DMS114 treated with DMSO at 0.1 percent for 48 hours (cell line): ENCODE measurements at regions not wholly inside any gene's neighbourhood (a gene's known extent, or its start where the extent isn't known, plus 50 kb on each side); places are given as distances from the start of the nearest gene placed in this dataset.

Experiments used
- DNase-seq: peaks from one replicate; lab custom pipeline; 2025; ENCODE audit not compliant: unreplicated experiment; lab: John Stamatoyannopoulos, UW

GRCh38 chr1:191953526-191953925 lies 204.7 kb upstream of the RGS18 start:
- no peak for DNase-seq

GRCh38 chr1:191959856-191960255 lies 198.4 kb upstream of the RGS18 start:
- DNase-seq: no peak

GRCh38 chr1:191963286-191963685 lies 195.0 kb upstream of the RGS18 start:
- DNase-seq: no peak

- DNase-seq: no peak
Observed at GRCh38 chr1:191963781-191964455, 194.3 kb upstream of the RGS18 start.

- DNase-seq: no peak
Observed at GRCh38 chr1:191969290-191969689, 189.0 kb upstream of the RGS18 start.

GRCh38 chr1:191970116-191970515 lies 188.1 kb upstream of the RGS18 start:
- DNase-seq: no peak

- no peak for DNase-seq
Observed at GRCh38 chr1:191971447-191971846, 186.8 kb upstream of the RGS18 start.

- DNase-seq: no peak
Observed at GRCh38 chr1:191974004-191974403, 184.3 kb upstream of the RGS18 start.

GRCh38 chr1:191977874-191978506 lies 180.3 kb upstream of the RGS18 start:
- no peak for DNase-seq

GRCh38 chr1:191984856-191985255 lies 173.4 kb upstream of the RGS18 start:
- DNase-seq: no peak

- DNase-seq: no peak
Observed at GRCh38 chr1:191992118-191992517, 166.1 kb upstream of the RGS18 start.

- peak; percentile 4 for DNase-seq
Observed at GRCh38 chr1:191993549-191993948, 164.7 kb upstream of the RGS18 start.

- DNase-seq: no peak
Observed at GRCh38 chr1:192002063-192002462, 156.2 kb upstream of the RGS18 start.

GRCh38 chr1:192003295-192004077 lies 154.8 kb upstream of the RGS18 start:
- no peak for DNase-seq

- no peak for DNase-seq
Observed at GRCh38 chr1:192005976-192006375, 152.3 kb upstream of the RGS18 start.

GRCh38 chr1:192008281-192008825 lies 149.9 kb upstream of the RGS18 start:
- no peak for DNase-seq

- DNase-seq: no peak
Observed at GRCh38 chr1:192010406-192010805, 147.9 kb upstream of the RGS18 start.

- DNase-seq: no peak
Observed at GRCh38 chr1:192011525-192011924, 146.7 kb upstream of the RGS18 start.

GRCh38 chr1:192022827-192023226 lies 135.4 kb upstream of the RGS18 start:
- DNase-seq: no peak

GRCh38 chr1:192024881-192025280 lies 133.4 kb upstream of the RGS18 start:
- no peak for DNase-seq

GRCh38 chr1:192038567-192038966 lies 119.7 kb upstream of the RGS18 start:
- no peak for DNase-seq

GRCh38 chr1:192045131-192045530 lies 113.1 kb upstream of the RGS18 start:
- no peak for DNase-seq
